Thoracic aorta (tissue), 2 donors: ENCODE measurements at regions not wholly inside any gene's neighbourhood (a gene's known extent, or its start where the extent isn't known, plus 50 kb on each side); places are given as distances from the start of the nearest gene placed in this dataset.

Experiments
- ATAC-seq: fragments of 150-250 bp; one replicate; pipeline ENCODE4 v1.8.0; 2017; ENCODE audit warnings: low read depth; ENCODE audit not compliant: insufficient number of reproducible peaks, low FRiP score
- DNase-seq: peaks from one replicate; pipeline ENCODE4 v3.0.0-alpha.2; 2020; ENCODE audit warnings: low spot score
- H3K27ac ChIP-seq, 2 donors: fragments of 200-600 bp; sonication (generic); 1 replicate in 1 of 2; 2 replicates in 1 of 2; pipeline ENCODE4 v1.5.1; 2016; ENCODE audit warnings: mild to moderate bottlenecking in 2 of 2, moderate library complexity in 2 of 2
- H3K27me3 ChIP-seq: fragments of 200-600 bp; sonication (generic); replicated peaks from 2 replicates; pipeline ENCODE4 v1.6.0; 2016; ENCODE audit warnings: mild to moderate bottlenecking; ENCODE audit not compliant: insufficient read depth
- H3K36me3 ChIP-seq: fragments of 200-600 bp; sonication (generic); one replicate; pipeline ENCODE4 v1.5.1; 2016
- H3K4me1 ChIP-seq, 2 donors: fragments of 200-600 bp; sonication (generic); 1 replicate in 1 of 2; 2 replicates in 1 of 2; pipeline versions ENCODE4 v1.5.1 to v1.6.0; 2016; ENCODE audit warnings: low read depth in 2 of 2, mild to moderate bottlenecking in 1 of 2; ENCODE audit not compliant: control insufficient read depth in 1 of 2
- H3K4me3 ChIP-seq: fragments of 200-600 bp; sonication (generic); 2 replicates; pipeline ENCODE4 v1.5.1; 2016; ENCODE audit warnings: mild to moderate bottlenecking
- H3K9me3 ChIP-seq: fragments of 200-600 bp; sonication (generic); 2 replicates; pipeline ENCODE4 v1.5.1; 2016
- TF ChIP-seq, protein P1 (sequence below): fragments of 200-600 bp; sonication (generic); IDR thresholded peaks from one replicate; pipeline ENCODE4 v1.5.1; 2019; ENCODE audit warnings: antibody characterized with exemption

DNA sequence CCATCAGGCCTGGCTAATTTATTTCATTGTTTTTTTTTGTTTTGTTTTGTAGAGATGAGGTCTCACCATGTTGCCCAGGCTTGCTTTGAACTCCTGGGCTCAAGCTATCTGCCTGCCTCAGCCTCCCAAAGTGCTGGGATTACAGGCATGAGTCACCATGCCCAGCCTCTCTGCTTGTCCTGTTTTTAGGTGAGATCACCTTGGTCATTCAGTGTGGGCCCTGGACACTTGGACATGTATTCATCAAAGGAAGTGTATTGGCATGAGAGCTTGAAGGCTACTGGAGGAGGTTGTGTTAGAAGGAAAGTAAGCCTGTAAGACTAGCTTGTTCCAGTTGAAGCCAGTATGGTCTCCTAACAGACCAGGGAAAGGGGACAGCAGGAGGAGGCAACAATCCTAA lies 229.2 kb upstream of the RGPD4 start:
- TF ChIP-seq, protein P1, sequence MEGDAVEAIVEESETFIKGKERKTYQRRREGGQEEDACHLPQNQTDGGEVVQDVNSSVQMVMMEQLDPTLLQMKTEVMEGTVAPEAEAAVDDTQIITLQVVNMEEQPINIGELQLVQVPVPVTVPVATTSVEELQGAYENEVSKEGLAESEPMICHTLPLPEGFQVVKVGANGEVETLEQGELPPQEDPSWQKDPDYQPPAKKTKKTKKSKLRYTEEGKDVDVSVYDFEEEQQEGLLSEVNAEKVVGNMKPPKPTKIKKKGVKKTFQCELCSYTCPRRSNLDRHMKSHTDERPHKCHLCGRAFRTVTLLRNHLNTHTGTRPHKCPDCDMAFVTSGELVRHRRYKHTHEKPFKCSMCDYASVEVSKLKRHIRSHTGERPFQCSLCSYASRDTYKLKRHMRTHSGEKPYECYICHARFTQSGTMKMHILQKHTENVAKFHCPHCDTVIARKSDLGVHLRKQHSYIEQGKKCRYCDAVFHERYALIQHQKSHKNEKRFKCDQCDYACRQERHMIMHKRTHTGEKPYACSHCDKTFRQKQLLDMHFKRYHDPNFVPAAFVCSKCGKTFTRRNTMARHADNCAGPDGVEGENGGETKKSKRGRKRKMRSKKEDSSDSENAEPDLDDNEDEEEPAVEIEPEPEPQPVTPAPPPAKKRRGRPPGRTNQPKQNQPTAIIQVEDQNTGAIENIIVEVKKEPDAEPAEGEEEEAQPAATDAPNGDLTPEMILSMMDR: no peak
- Histone ChIP-seq H3K9me3 (no peaks in the 10 kb centered on the region), H3K27ac (no peak overlapping the region), H3K36me3 (no peaks in the 10 kb centered on the region), H3K27me3 (no peaks in the 10 kb centered on the region), H3K4me1 (peaks cover under 1% of the 10 kb centered on the region in 2 donors), H3K4me3 (no peak overlapping the region)
- ATAC-seq: no peak
- no peak for DNase-seq

DNA sequence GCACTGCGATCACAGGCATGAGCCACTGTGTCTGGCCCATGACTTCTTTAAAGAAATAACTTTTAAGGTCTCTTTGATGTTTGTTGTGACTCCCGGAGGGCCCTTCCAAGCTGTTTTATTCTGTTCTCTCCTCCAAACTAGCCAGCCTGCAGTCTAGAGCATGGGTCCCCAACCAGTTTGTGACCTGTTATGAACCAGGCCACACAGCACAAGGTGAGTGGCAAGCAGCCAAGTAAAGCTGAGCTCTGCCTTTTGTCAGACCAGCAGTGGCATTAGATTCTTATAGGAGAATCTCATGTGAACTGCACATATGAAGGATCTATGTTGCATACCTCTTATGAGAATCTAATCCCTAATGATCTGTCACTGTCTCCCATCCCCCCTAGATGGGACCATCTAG lies 223.9 kb upstream of the RGPD4 start:
- no peaks in the 10 kb centered on the region for H3K9me3 ChIP-seq
- DNase-seq (no peak), ATAC-seq (no peak)
- H3K27me3 ChIP-seq: no peaks in the 10 kb centered on the region
- H3K36me3 ChIP-seq: no peaks in the 10 kb centered on the region
- no peaks in the 10 kb centered on the region for H3K4me1 ChIP-seq
- no peak overlapping the region for H3K27ac ChIP-seq
- TF ChIP-seq, protein P1: no peak
- no peak overlapping the region for H3K4me3 ChIP-seq

DNA sequence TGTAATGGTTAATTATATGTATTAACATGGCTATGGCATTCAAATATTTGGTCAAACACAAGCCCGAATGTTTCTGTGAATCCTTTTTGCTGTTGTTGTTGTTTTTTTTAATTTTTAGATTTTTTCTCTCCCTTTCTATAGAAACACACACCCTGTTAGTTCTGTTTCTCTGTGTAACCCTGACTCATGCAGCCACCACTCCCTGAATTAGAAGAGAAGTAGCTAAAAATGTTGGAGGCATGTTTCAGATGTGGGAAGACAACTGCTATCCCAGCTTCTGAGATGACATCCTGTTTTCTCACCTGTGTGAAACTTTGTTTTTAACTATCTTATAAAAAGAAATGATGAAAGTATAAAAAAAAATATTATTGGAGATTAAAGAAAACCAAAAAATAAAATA lies 219.6 kb upstream of the RGPD4 start:
- no peaks in the 10 kb centered on the region for H3K4me1 ChIP-seq
- no peak overlapping the region for H3K4me3 ChIP-seq
- TF ChIP-seq, protein P1: no peak
- H3K27ac ChIP-seq: no peak overlapping the region
- DNase-seq (no peak), ATAC-seq (no peak)
- H3K9me3 ChIP-seq: no peaks in the 10 kb centered on the region
- no peaks in the 10 kb centered on the region for H3K36me3 ChIP-seq
- no peaks in the 10 kb centered on the region for H3K27me3 ChIP-seq

DNA sequence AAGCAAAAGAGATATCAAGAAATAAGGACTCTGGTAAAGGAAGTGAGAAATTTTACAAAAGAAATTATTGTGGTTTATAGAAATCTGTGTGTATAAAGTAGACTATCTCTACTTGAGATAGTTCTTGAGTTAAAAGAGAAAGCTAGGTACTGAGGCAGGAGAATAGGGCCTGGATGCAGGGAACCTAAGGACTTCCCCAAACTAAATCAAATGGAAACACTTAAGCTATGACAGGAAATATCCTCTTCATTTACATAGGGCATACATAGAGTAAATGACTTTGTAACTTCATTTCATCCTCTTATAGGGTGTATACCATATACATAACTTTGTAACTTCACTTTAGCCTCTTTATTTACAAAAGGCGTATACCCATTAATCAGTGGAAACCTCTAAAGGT lies 219.2 kb upstream of the RGPD4 start:
- Histone ChIP-seq H3K27me3 (no peaks in the 10 kb centered on the region), H3K36me3 (no peaks in the 10 kb centered on the region), H3K4me3 (no peak overlapping the region), H3K4me1 (no peaks in the 10 kb centered on the region), H3K27ac (no peak overlapping the region), H3K9me3 (no peaks in the 10 kb centered on the region)
- ATAC-seq: no peak
- TF ChIP-seq, protein P1: no peak
- no peak for DNase-seq

DNA sequence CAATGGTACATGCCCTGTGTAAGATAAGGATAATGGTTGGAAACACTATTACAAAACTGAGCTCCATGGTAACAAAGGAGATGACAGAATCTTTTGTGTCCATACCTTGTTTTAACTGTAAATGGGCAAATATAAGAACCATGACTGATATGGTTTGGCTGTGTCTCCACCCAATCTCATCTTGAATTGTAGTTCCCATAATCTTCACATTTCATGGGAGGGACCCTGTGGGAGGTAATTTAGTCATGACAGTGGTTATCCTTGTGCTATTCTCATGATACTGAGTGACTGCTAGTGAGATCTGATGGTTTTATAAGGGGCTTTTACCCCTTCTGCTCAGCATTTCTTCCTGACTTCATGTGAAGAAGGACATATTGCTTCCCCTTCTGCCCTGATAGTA lies 211.7 kb upstream of the RGPD4 start:
- DNase-seq: no peak
- Histone ChIP-seq H3K4me1 (no peaks in the 10 kb centered on the region), H3K27ac (no peak overlapping the region), H3K9me3 (no peaks in the 10 kb centered on the region), H3K36me3 (no peaks in the 10 kb centered on the region), H3K27me3 (no peaks in the 10 kb centered on the region), H3K4me3 (no peak overlapping the region)
- TF ChIP-seq, protein P1: no peak
- ATAC-seq: no peak
